ENCODE measurements at regions not wholly inside any gene's neighbourhood (a gene's known extent, or its start where the extent isn't known, plus 50 kb on each side); places are given as distances from the start of the nearest gene placed in this dataset.

DNA sequence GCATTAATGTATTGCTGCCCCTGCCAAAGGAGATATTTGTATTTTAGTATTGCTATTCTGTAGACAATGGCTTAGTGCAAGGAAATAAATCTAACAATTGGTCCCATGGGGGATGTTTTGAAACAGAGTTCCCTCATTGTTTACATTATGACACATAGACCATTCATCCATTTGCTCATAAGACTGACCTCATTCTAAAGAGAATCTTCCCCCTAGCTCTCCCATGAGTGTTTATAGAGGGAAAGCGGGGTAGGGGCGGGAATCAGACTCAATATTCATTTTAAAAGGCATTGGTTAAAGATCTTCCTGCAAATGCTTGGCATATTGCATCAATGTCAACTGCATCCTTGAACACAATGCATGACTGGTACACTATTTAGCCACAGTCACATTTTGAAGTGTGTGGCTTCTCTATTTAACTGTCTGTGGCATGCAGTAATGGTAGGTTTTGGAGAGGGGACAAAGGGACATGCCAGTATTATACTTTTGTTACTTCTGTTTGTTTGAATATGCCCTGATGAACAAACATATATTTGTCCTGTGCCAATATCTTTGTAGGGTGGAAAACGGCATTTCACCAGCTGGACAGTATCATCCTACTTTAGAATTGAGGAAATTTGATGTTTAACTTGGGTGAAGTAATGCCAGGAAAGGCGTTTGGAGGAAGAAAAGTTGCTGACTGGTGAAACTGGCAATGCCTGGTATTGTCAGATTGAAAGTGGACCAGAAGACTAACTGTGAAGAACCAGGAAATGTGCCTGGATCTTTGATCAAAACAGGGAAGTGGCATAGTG is 84.1 kb upstream of the MEGF10 start:
- TF ChIP-seq EZH2 (IDR thresholded peaks at IDR 0.05; ENCODE audit: low read length), result no peak
- TF ChIP-seq, protein P1, sequence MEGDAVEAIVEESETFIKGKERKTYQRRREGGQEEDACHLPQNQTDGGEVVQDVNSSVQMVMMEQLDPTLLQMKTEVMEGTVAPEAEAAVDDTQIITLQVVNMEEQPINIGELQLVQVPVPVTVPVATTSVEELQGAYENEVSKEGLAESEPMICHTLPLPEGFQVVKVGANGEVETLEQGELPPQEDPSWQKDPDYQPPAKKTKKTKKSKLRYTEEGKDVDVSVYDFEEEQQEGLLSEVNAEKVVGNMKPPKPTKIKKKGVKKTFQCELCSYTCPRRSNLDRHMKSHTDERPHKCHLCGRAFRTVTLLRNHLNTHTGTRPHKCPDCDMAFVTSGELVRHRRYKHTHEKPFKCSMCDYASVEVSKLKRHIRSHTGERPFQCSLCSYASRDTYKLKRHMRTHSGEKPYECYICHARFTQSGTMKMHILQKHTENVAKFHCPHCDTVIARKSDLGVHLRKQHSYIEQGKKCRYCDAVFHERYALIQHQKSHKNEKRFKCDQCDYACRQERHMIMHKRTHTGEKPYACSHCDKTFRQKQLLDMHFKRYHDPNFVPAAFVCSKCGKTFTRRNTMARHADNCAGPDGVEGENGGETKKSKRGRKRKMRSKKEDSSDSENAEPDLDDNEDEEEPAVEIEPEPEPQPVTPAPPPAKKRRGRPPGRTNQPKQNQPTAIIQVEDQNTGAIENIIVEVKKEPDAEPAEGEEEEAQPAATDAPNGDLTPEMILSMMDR (optimal IDR thresholded peaks at IDR 0.05 in 1 of 3, IDR thresholded peaks at IDR 0.05 in 1 of 3, conservative IDR thresholded peaks at IDR 0.05 in 1 of 3; ENCODE audit: extremely low read depth in 1 of 3, insufficient read depth in 2 of 3, low read length in 3 of 3), result no peak

All from keratinocyte (primary cell).